NCI-H2081 (cell line): ENCODE measurements at regions not wholly inside any gene's neighbourhood (a gene's known extent, or its start where the extent isn't known, plus 50 kb on each side); places are given as distances from the start of the nearest gene placed in this dataset.

ENCODE experiments used
- DNase-seq, 2 experiments: peaks; one replicate each; lab custom pipeline; 2025; lab: John Stamatoyannopoulos, UW

- DNase-seq, result no peak
Measured at GRCh38 chr4:142961866-142962265, 115.8 kb upstream of the INPP4B start.

- DNase-seq, result peak in 1 of 2 experiments; percentile 2
Measured at GRCh38 chr4:142974328-142974727, 128.2 kb upstream of the INPP4B start.

- no peak for DNase-seq
Measured at GRCh38 chr4:142975618-142976017, 129.5 kb upstream of the INPP4B start.

GRCh38 chr4:142976482-142976881 is 130.4 kb upstream of the INPP4B start:
- no peak for DNase-seq

GRCh38 chr4:142977182-142977581 is 131.1 kb upstream of the INPP4B start:
- no peak for DNase-seq

- DNase-seq, result no peak
Measured at GRCh38 chr4:142983065-142983464, 137.0 kb upstream of the INPP4B start.

- DNase-seq, result no peak
Measured at GRCh38 chr4:142983589-142983988, 137.5 kb upstream of the INPP4B start.

GRCh38 chr4:142984871-142985585 is 138.9 kb upstream of the INPP4B start:
- DNase-seq, result peak in 1 of 2 experiments; percentile 20

GRCh38 chr4:143016171-143016570 is 168.5 kb upstream of the USP38 start:
- no peak for DNase-seq

GRCh38 chr4:143017210-143017609 is 167.5 kb upstream of the USP38 start:
- no peak for DNase-seq

GRCh38 chr4:143019351-143019750 is 165.4 kb upstream of the USP38 start:
- no peak for DNase-seq

- no peak for DNase-seq
Measured at GRCh38 chr4:143021384-143021783, 163.3 kb upstream of the USP38 start.

- no peak for DNase-seq
Measured at GRCh38 chr4:143023239-143023918, 161.3 kb upstream of the USP38 start.

- peak in 1 of 2 experiments; percentile 1 for DNase-seq
Measured at GRCh38 chr4:143025081-143025704, 159.5 kb upstream of the USP38 start.

- no peak for DNase-seq
Measured at GRCh38 chr4:143026459-143027170, 158.1 kb upstream of the USP38 start.

GRCh38 chr4:143035661-143036060 is 149.1 kb upstream of the USP38 start:
- DNase-seq, result no peak

- DNase-seq, result no peak
Measured at GRCh38 chr4:143036443-143036842, 148.3 kb upstream of the USP38 start.

GRCh38 chr4:143046454-143046853 is 138.3 kb upstream of the USP38 start:
- DNase-seq, result no peak

- DNase-seq, result no peak
Measured at GRCh38 chr4:143046906-143047305, 137.8 kb upstream of the USP38 start.

GRCh38 chr4:143054971-143055370 is 129.7 kb upstream of the USP38 start:
- DNase-seq, result no peak

- DNase-seq, result no peak
Measured at GRCh38 chr4:143055997-143056396, 128.7 kb upstream of the USP38 start.

GRCh38 chr4:143071351-143071750 is 113.4 kb upstream of the USP38 start:
- peak in 1 of 2 experiments; percentile 1 for DNase-seq
